Urothelium cell line (cell line): ENCODE measurements at regions not wholly inside any gene's neighbourhood (a gene's known extent, or its start where the extent isn't known, plus 50 kb on each side); places are given as distances from the start of the nearest gene placed in this dataset.
"Not testable (repeated sequence)": the region's sequence is repeated elsewhere in the genome, so short reads cannot be mapped to it uniquely, and the experiment has no call there.

Experiments
- DNase-seq: peaks from one replicate; pipeline ENCODE4 v3.0.0; 2011; ENCODE audit warnings: low spot score, mixed read lengths
- FAIRE-seq: peaks from 2 replicates; lab custom pipeline; 2011; peaks lifted over from hg19 to GRCh38; lab: Jason Lieb, UNC

- FAIRE-seq, result no peak
Measured at GRCh38 chr1:102821707-102822106, 286.6 kb downstream of the COL11A1 start.

GRCh38 chr1:102800406-102800805 lies 307.9 kb downstream of the COL11A1 start:
- FAIRE-seq (no peak), DNase-seq (no peak)

More at GRCh38 chr1:102821707-102822106, 286.6 kb downstream of the COL11A1 start:
- no peak for DNase-seq

- no peak for FAIRE-seq
Measured at GRCh38 chr1:102799496-102799895, 308.8 kb downstream of the COL11A1 start.

GRCh38 chr1:102798718-102799117 lies 309.6 kb downstream of the COL11A1 start:
- FAIRE-seq (no peak), DNase-seq (no peak)

More at GRCh38 chr1:102799496-102799895, 308.8 kb downstream of the COL11A1 start:
- no peak for DNase-seq

- no peak for FAIRE-seq
- no peak for DNase-seq
Measured at GRCh38 chr1:102796429-102796828, 311.9 kb downstream of the COL11A1 start.

- DNase-seq (no peak), FAIRE-seq (no peak)
Measured at GRCh38 chr1:102790997-102791396, 317.3 kb downstream of the COL11A1 start.

- not testable (repeated sequence) for FAIRE-seq
Measured at GRCh38 chr1:102789951-102790350, 318.4 kb downstream of the COL11A1 start.

GRCh38 chr1:102783487-102783886 lies 324.8 kb downstream of the COL11A1 start:
- DNase-seq, result no peak
- FAIRE-seq, result no peak

More at GRCh38 chr1:102789951-102790350, 318.4 kb downstream of the COL11A1 start:
- DNase-seq, result not testable (repeated sequence)

- DNase-seq (no peak), FAIRE-seq (no peak)
Measured at GRCh38 chr1:102782144-102782543, 326.2 kb downstream of the COL11A1 start.

DNA sequence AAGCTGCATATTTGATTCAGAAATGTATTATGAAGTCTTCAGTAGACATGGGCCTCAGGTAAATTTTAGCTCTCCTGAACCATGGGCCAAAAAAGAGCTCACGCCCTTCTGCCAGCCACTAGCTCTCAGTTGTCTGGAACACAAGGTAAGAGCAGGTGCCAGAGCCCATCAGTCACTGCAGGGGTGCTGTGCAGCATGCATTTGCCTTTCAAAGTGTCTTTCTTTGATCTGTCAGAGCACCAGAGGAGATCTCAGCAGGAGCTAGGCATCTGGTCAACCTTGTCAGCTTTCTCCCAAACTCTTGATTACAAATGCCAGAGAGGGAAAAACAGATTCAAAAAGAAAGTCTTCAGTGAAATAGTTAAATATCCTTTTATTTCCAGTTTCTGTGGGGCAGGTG lies 332.3 kb downstream of the COL11A1 start:
- DNase-seq (no peak), FAIRE-seq (no peak)

DNA sequence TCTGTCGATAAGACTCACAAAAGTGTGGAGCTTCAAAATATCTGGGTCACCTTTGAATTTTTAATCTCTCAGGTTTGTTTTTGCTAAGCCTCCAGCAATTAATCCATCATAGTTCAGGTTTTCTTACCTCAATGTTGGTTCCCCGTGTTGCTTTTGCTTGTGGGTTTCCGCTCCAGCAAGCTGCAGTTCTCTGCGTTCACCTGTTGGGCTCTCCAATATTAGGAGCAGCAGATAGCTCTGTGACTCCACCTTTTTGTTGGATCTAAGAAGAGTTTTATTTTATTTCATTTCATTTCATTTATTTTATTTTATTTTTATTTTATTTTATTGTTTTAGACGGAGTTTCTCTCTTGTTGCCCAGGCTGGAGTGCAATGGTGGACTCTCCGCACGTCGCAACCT lies 335.5 kb downstream of the COL11A1 start:
- no peak for FAIRE-seq
- DNase-seq, result no peak

- DNase-seq (no peak), FAIRE-seq (no peak)
Measured at GRCh38 chr1:102758418-102758817, 349.9 kb downstream of the COL11A1 start.

DNA sequence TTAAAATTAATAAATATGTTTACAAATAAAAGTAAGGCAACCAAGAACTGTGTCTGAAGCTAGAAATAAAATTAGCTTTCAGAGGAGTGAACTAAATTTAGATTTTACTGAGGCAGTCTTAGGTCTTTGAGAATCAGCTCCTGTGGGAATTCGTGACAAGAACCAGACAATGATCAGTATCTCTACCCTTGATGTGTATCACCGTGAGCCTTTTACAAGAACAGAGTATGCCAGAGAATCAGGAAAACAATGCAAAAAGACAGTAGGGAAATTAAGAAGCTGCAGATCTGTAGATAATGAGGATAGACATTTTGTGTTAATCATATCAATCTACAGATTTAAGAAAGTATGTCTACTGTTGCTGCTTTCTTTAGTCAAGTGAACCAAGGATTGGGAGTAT lies 351.0 kb downstream of the COL11A1 start:
- FAIRE-seq (no peak), DNase-seq (no peak)

DNA sequence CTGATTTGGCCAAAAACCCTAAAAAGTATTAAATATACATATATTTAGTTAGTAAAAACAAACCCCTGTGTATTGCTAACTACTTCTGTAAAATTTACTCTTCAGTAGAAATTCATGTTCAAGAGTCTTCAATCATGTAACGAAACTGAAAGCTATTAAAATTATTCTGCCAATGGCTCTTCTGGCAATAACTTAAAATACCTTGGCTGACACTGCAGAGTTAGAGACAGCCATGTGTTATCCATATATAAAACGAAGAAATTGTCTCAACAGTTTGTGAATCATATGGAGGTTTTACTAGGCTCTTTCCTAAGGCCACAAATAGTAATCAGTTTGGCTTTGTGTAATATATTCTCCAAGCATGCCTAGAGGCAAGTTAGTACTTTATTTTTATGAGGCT lies 357.2 kb downstream of the COL11A1 start:
- no peak for DNase-seq
- FAIRE-seq, result no peak

GRCh38 chr1:102742426-102742825 lies 365.9 kb downstream of the COL11A1 start:
- FAIRE-seq (no peak), DNase-seq (no peak)

DNA sequence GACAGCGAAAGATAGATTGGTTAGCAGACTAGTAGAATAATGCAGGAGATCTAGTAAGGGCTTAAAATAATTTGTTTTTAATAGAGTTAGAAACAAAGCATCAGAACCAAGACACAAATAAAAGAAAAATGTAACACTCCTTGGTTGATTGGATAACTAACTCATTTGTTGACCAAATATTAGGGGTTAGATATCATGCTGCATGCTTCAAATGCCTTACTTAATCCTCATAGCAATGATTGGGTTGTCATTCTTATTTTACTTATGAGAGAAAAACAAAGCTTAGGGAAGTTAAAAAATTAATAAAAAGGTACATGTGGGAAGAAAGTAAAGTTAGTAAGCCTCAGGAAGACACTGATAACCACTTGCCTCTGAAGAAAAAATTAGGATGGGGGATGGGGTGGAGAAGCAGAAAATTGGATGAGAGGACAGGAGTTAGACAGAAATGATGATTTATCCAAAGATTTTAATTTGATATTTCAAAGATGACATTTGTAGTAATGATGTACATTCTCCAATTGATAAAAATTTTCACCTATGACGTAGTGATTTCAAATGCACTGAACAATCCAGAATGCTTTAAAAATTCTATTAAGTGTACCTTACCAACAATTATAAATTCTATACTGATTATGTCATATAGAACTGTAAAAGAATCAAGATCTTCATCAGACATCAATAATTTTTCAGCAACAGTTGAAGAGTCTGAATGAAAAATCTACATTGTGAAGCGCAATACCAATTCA lies 374.7 kb downstream of the COL11A1 start:
- no peak for FAIRE-seq

DNA sequence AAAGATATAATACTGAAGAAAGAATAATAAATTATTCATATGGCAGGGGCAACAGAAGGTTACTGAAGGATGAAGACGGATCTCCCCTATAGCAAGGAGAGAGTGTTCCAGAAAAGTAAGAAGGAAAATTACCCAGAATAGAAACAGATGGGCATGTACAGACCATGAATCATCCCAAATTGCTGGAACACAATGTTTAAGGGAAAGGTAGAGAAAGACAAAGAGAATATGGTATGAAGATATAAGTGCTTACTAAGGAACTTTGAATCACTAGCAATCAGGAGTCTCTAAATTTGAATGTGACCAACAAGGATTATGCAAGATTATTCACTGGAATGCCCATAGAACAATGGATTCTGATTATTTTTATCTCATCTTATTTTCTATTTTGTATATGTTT lies 375.4 kb downstream of the COL11A1 start:
- DNase-seq, result peak; percentile 7
- no peak for FAIRE-seq

More for the DNA sequence above, 374.7 kb downstream of the COL11A1 start:
- no peak for DNase-seq

- DNase-seq (no peak), FAIRE-seq (no peak)
Measured at GRCh38 chr1:102726417-102726816, 381.9 kb downstream of the COL11A1 start.

- FAIRE-seq (no peak), DNase-seq (no peak)
Measured at GRCh38 chr1:102724741-102725140, 383.6 kb downstream of the COL11A1 start.

DNA sequence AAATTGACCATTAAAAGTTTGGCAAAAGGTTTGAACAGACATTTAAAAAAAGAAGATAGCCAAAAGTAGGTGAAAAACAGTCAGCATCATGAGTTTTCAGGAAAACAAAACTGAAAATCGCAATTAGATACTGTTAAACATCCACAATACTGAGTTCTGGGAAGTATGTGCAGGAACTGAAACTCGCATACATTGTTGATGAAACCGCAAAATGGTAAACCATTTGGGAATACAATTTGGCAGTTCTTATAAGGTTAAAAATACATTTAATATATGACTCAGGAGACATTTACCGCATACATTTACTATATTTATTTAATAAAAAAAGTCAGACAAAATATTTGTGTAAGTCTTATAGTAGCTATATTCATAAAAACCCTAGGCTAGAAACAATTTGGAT lies 393.2 kb downstream of the COL11A1 start:
- no peak for FAIRE-seq

GRCh38 chr1:102699524-102699923 lies 408.8 kb downstream of the COL11A1 start:
- FAIRE-seq, result no peak

More for the DNA sequence above, 393.2 kb downstream of the COL11A1 start:
- no peak for DNase-seq

DNA sequence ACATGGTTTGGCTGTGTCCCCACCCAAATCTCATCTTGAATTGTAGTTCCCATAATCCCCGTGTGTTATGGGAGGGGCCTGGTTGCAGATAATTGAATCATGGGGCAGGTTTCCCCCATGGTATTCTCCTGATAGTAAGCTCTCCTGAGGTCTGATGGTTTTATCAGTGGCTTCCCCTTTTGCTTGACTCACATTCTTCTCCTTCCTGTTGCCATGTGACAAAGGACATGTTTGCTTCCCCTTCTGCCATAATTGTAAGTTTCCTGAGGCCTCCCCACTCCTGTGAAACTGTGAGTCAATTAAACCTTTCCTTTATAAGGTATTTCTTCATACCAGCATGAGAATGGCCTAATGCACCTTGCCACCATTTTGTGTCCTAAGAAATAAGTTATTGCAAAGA lies 415.0 kb downstream of the COL11A1 start:
- FAIRE-seq, result no peak

More at GRCh38 chr1:102699524-102699923, 408.8 kb downstream of the COL11A1 start:
- DNase-seq, result no peak

More for the DNA sequence above, 415.0 kb downstream of the COL11A1 start:
- DNase-seq, result no peak
